ENCODE measurements at regions not wholly inside any gene's neighbourhood (a gene's known extent, or its start where the extent isn't known, plus 50 kb on each side); places are given as distances from the start of the nearest gene placed in this dataset.

- Mint-ChIP-seq H3K9me3 (no peaks in the 10 kb centered on the region), H3K36me3 (ENCODE audit: low read depth) (no peaks in the 10 kb centered on the region), H3K27me3 (ENCODE audit: low read depth) (no peaks in the 10 kb centered on the region), H3K27ac (ENCODE audit: unreplicated experiment) (no peak overlapping the region), H3K4me1 (no peaks in the 10 kb centered on the region), H3K4me3 (no peak overlapping the region)
- DNase-seq (ENCODE audit: low read depth, low spot score) = no peak
- no peak for TF ChIP-seq CTCF (conservative IDR thresholded peaks at IDR 0.05)
These were observed 1180.0 kb upstream of the TENM4 start for GRCh38 chr11:80620867-80621266.

- H3K9me3 Mint-ChIP-seq = peaks cover 2% of the 10 kb centered on the region
- H3K27me3 Mint-ChIP-seq (ENCODE audit: low read depth) = no peaks in the 10 kb centered on the region
- TF ChIP-seq CTCF (conservative IDR thresholded peaks at IDR 0.05) = no peak
- no peak overlapping the region for H3K27ac Mint-ChIP-seq (ENCODE audit: unreplicated experiment)
- H3K4me3 Mint-ChIP-seq = no peak overlapping the region
- H3K36me3 Mint-ChIP-seq (ENCODE audit: low read depth) = no peaks in the 10 kb centered on the region
- no peaks in the 10 kb centered on the region for H3K4me1 Mint-ChIP-seq
- DNase-seq (ENCODE audit: low read depth, low spot score) = no peak
These were observed 1176.3 kb upstream of the TENM4 start for GRCh38 chr11:80617156-80617555.

- no peaks in the 10 kb centered on the region for H3K36me3 Mint-ChIP-seq (ENCODE audit: low read depth)
- H3K9me3 Mint-ChIP-seq = peaks cover 2% of the 10 kb centered on the region
- no peak for TF ChIP-seq CTCF (conservative IDR thresholded peaks at IDR 0.05)
- H3K4me3 Mint-ChIP-seq = no peak overlapping the region
- no peaks in the 10 kb centered on the region for H3K27me3 Mint-ChIP-seq (ENCODE audit: low read depth)
- no peaks in the 10 kb centered on the region for H3K4me1 Mint-ChIP-seq
- DNase-seq (ENCODE audit: low read depth, low spot score) = no peak
- H3K27ac Mint-ChIP-seq (ENCODE audit: unreplicated experiment) = no peak overlapping the region
These were observed 1175.4 kb upstream of the TENM4 start for GRCh38 chr11:80616070-80616800.

- H3K4me3 Mint-ChIP-seq = no peak overlapping the region
- H3K27ac Mint-ChIP-seq (ENCODE audit: unreplicated experiment) = no peak overlapping the region
- no peaks in the 10 kb centered on the region for H3K27me3 Mint-ChIP-seq (ENCODE audit: low read depth)
- peaks cover 7% of the 10 kb centered on the region for H3K4me1 Mint-ChIP-seq
- H3K9me3 Mint-ChIP-seq = peaks cover 2% of the 10 kb centered on the region
- TF ChIP-seq CTCF (conservative IDR thresholded peaks at IDR 0.05) = no peak
- DNase-seq (ENCODE audit: low read depth, low spot score) = no peak
- H3K36me3 Mint-ChIP-seq (ENCODE audit: low read depth) = no peaks in the 10 kb centered on the region
These were observed 1172.8 kb upstream of the TENM4 start for GRCh38 chr11:80613655-80614054.

GRCh38 chr11:80610516-80610915 is 1169.7 kb upstream of the TENM4 start:
- TF ChIP-seq CTCF (conservative IDR thresholded peaks at IDR 0.05) = no peak
- no peak overlapping the region for H3K4me3 Mint-ChIP-seq
- peaks cover 24% of the 10 kb centered on the region for H3K4me1 Mint-ChIP-seq
- H3K27ac Mint-ChIP-seq (ENCODE audit: unreplicated experiment) = no peak overlapping the region
- DNase-seq (ENCODE audit: low read depth, low spot score) = no peak
- peaks cover 2% of the 10 kb centered on the region for H3K9me3 Mint-ChIP-seq
- no peaks in the 10 kb centered on the region for H3K27me3 Mint-ChIP-seq (ENCODE audit: low read depth)
- H3K36me3 Mint-ChIP-seq (ENCODE audit: low read depth) = no peaks in the 10 kb centered on the region

Data from neural crest cell (in vitro differentiated cells).